Lower leg skin (tissue), 3 donors: ENCODE measurements at regions not wholly inside any gene's neighbourhood (a gene's known extent, or its start where the extent isn't known, plus 50 kb on each side); places are given as distances from the start of the nearest gene placed in this dataset.
"Not testable (repeated sequence)": the region's sequence is repeated elsewhere in the genome, so short reads cannot be mapped to it uniquely, and the experiment has no call there.

Source experiments
- POLR2A ChIP-seq, 2 donors: fragments of 450-650 bp; IDR thresholded peaks; one replicate each; pipeline ENCODE4 v1.6.1; 2016 to 2017; ENCODE audit warnings: antibody characterized with exemption in 2 of 2, mild to moderate bottlenecking in 1 of 2, moderate library complexity in 1 of 2
- TF ChIP-seq, protein P1 (sequence below), 3 donors: fragments of 450-650 bp; IDR thresholded peaks; one replicate each; pipeline ENCODE4 v1.5.1; 2016; ENCODE audit warnings: antibody characterized with exemption in 3 of 3, mild to moderate bottlenecking in 3 of 3, moderate library complexity in 2 of 3

DNA sequence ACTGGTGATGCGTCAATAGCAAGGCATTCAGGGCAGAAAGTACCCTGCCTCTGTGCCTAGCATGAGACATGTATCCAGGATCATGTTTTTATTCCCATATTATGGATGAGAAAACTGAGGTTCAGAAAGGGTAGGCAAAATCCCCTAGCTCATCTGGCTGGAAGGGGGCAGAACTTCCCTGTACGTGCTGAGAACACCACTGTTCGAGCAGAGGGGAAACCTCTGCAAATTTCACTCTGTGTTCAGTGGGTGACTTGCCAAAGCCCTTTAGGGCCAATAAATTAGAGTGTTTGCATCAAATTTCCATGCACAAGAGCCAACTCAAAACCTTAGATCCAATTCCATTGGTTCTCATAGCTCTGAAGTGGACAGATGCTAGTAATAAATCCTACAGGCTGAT is 82.6 kb upstream of the PRSS12 start:
- TF ChIP-seq, protein P1, sequence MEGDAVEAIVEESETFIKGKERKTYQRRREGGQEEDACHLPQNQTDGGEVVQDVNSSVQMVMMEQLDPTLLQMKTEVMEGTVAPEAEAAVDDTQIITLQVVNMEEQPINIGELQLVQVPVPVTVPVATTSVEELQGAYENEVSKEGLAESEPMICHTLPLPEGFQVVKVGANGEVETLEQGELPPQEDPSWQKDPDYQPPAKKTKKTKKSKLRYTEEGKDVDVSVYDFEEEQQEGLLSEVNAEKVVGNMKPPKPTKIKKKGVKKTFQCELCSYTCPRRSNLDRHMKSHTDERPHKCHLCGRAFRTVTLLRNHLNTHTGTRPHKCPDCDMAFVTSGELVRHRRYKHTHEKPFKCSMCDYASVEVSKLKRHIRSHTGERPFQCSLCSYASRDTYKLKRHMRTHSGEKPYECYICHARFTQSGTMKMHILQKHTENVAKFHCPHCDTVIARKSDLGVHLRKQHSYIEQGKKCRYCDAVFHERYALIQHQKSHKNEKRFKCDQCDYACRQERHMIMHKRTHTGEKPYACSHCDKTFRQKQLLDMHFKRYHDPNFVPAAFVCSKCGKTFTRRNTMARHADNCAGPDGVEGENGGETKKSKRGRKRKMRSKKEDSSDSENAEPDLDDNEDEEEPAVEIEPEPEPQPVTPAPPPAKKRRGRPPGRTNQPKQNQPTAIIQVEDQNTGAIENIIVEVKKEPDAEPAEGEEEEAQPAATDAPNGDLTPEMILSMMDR (IDR thresholded peaks at IDR 0.05): not testable (repeated sequence)
- TF ChIP-seq POLR2A (IDR thresholded peaks at IDR 0.05): not testable (repeated sequence)
